LoVo (cell line): ENCODE measurements at regions not wholly inside any gene's neighbourhood (a gene's known extent, or its start where the extent isn't known, plus 50 kb on each side); places are given as distances from the start of the nearest gene placed in this dataset.

Source experiments
- DNase-seq: peaks from one replicate; pipeline ENCODE4 v3.0.0-alpha.2; 2016; ENCODE audit warnings: low spot score

DNA sequence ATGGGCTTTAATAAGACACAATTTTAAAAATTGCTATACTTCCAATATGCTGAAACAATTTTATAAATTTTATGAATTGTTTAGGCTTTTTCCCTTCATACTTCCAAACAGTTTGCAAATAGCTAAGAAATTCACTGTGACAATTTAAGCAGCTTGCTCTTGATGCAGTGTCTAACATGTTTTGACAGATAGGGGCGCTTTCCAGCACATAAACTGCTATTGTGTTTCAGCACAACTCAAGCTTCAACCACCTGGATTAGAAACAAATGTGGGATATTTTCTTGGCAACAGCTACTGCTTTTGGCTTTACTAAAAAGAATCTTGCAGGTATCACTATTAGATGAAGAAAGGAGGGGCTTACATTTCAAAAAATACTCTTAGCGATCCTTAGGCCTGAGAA, 565.8 kb upstream of the DPPA4 start:
- no peak for DNase-seq

DNA sequence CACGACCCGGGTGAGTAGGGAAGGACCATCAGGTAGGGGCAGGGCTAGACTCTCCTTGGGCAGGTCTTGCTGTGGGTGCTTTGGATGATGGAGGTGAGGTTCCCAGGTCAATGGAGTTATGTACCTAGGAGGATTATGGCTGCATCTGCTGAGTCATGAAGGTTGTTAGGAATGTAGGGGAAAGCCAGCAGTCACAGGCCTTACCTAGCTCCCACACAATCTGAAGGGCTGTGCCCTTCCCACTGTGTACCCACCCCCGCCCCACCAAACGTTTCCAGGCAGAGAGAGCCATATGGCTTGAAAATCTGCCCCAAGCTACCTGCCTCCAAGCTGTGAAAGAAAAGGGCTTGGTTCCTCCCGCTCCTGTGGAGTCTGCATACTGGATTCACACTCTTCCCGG, 573.4 kb upstream of the DPPA4 start:
- DNase-seq: no peak

DNA sequence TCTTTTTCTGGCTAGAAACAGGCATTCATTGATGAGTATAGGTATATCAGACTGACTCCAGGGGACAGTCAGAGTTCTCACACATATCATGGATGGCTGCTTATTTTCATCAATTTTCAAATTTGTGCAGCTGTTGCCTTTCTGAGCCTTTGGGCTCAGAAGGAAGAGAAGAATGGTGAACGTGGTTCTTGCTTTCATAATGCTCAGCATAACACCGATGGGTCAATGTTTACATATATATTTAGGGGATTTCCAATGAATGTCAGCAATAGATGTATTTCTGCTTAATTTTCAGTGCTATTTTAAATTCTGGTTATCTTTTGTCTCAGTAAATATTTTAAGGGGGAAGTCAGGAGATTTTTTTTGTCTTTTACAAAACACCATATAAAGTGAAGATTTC, 581.4 kb upstream of the DPPA4 start:
- no peak for DNase-seq

DNA sequence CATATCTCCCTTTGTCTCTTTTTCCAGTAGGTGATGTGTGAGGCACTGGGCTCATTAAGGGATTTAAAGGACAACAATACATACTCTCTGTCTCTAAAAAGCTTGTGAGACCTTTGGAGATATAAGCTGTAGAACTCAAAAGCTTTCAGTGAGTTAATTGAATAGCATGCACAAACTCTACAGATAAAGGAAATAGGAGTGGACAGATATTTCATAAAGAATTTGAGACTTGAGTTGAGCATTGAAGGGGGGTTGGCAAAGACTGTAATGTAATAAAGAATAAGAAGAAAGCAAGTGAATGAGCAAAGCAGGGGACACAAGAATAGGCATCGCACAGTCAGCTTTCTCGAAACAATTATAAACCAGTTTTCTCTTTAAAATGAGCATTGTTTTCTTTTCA, 583.4 kb upstream of the DPPA4 start:
- DNase-seq: no peak

DNA sequence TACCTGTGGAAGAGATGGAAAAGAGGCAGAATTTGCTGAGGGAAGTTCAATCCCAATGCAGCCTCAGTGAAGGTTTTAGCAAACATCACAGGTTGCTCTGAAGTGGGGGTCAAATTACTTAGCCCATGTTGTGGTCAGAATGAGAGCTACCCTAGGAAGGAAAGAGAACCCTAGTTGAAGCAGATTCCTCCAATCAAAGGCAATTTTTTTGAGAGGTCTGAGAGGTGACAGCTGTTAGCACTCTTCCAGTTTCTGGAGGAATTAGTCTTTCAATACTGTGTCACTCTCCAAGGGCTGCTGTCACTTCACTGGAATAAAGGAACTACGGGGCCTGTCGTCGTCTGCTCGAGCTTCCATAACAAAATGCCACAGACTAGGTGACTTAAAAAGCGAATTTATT, 584.2 kb upstream of the DPPA4 start:
- no peak for DNase-seq

DNA sequence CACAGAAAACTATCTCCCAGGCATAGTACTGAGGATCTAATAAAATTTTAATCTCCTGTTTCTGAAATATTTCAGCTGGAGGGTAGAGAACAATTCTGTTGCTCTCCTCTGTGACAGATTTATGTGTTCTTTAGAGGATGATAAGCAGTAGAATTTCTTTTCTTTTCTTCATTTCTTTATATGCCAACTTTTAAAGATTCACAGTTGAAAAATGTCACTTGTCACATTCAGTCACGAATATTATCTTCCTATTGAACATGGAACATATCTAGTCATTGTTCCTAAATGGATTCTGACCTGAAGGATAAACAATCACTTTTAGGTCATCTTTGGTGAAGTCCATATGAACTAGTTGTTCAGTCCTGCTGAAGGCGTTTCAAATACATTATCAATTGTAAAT, 585.5 kb upstream of the DPPA4 start:
- DNase-seq: no peak

DNA sequence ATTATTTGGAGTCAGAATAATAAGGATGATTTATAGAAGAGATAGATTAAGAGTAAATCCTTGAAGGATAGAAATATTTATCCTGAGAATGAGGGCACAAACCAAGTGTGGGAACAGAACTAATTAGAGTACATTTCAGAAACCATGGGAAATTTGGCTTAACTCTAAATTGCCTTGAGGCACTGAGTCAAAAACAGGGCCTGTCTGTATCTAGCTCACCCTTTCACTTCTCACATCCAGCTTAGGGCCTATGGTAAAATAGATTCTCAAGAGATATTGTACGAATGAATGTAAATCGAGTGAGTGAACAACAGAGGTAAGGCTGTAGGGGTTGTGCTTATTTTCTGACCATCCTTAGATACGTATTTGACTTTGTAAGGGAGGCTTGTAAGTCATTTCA, 586.1 kb upstream of the DPPA4 start:
- no peak for DNase-seq

DNA sequence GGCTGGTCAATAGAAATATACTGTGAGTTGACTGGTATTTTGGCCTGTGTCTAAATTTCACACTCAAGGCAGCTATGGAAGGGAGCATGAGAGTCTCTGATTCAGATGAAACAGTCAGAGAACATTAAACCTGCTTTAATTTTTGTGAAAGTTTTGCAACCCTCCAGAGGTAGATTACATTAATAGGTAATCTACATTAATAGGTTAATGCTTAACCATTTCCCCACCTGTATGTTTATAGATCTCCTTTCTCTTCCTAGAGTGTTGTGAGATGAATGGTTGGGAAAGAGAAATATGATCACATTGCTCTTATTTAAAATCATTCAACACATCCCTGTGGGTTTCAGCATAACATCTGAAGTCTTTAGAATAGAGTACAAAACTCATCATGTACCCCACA, 586.9 kb upstream of the DPPA4 start:
- no peak for DNase-seq

DNA sequence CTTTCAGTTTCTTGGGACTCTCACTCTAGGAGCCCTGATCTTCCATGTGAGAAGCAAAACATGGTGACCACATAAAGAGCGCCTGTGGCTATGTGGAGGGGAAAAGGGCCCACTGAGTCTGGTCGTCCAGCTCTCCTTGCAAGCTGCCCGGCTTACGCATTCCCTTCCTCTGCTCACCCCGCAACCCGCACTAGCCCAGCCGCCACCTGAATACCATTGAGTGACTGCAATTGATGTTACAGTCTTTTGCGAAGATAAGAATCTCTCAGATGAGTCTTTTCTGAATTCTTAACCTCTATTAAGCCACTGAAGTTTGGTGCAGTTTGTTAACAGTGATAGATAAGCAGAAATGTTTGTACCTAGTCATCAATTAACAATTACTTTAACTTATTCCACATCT, 589.0 kb upstream of the DPPA4 start:
- DNase-seq: no peak

DNA sequence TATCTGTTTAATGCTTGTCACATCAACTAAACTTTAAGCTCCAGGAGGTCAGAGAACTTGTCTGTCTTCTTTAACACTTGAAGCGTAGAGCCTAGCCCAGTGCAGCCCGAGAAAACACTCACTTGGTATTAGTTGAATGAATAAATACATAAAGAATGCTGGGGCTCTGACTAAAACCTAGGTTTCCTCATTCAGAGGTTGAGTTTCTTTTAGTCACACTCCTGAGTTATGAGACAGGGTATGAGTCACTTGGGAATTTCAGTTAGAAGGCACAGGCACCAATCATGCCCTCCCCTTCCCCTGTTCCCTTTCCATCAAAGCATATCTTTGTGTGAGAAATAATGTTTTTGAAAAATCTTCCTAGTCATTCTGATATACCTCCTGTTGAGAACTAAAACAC, 589.8 kb upstream of the DPPA4 start:
- peak; percentile 51 for DNase-seq

DNA sequence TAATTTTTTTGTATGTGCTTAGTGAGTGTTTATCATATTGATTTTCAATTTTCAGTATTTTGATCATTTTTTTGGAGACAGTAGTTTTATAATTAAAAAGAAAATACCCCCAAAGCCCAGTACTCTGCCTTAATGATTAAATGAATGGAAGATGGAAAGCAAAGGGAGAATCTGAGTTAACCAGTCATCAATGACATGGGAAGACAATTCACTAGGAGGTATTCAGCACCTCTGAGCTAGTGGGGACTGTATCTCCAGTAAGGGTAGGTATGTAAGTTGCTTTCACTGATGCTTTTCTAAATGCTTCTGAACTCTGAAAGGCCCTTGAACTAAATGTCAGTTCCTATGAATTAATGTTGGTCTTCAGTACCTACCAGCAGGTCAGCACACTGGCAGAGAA, 590.4 kb upstream of the DPPA4 start:
- DNase-seq: no peak

DNA sequence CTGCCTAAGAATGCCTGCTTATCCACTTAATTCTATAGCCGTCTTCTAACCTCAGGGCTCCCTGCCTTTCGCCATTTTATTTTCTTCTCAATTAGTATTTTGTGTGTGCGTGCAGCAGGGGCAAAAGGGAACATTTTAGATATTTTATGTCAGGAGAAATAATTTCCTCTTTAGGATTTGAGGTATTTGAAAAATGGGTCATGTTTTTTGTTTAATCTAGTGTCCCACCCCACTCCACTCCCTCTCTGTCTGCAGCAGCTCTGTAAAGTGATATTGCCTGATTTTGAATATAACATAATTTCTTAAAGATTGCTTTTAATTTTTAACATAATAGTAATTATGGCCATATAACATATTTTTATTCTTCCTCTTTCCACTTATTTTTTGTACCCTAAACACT, 593.2 kb upstream of the DPPA4 start:
- DNase-seq: no peak

DNA sequence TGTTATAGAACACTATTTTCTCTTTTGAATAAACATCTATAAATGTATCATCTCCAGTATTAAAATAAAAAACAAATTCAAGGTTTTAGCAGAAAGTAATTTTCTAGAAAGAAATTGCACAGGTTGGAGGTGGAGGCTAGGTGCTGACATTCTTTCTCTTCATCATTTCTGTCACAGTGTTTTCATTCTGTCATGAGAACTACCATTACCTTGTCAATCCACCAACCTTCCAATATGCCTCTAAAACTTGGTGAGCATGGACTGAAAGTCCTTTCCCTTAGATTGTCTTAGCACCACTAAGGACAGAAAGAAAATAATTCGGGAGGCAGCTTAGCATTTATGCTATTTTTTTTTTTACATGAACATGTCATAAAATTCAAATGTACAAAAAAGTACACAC, 596.2 kb upstream of the DPPA4 start:
- no peak for DNase-seq

DNA sequence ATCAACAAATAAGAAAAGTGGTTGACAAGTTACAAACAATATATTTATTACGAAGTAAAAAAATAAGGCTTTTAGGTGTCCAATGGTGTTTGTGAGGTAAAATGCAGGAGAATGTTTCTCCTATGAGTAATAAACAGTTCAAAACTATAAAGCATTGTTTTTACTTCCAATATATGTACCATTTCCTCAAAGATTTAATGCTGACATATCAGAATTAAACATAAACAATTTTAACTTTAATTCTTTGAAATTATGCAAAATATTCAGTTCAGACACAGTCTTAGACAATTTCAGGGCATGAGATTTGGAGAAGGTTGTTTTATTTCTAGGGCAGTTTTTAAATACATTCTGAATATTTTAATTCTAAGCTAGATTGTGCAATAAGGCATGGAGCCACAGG, 602.5 kb upstream of the DPPA4 start:
- DNase-seq: no peak

DNA sequence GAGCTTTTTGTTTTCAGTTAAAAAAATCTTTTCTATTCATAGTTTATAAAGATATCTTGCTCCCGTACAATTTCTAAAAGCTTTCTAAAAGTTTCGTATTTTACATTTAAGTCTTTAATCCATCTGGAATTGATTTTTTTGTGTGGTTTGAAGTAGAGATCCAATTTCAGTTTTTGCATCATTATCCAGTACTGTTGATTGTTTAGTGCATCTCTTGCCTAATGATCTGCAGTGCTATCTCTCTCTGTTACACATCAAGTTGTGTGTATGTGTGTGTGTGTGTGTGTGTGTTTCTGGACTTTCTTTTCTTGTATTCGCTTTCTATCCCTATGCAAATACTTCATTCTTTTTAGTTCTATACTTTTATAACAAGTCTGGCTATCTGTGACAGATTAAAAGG, 605.8 kb upstream of the DPPA4 start:
- no peak for DNase-seq

DNA sequence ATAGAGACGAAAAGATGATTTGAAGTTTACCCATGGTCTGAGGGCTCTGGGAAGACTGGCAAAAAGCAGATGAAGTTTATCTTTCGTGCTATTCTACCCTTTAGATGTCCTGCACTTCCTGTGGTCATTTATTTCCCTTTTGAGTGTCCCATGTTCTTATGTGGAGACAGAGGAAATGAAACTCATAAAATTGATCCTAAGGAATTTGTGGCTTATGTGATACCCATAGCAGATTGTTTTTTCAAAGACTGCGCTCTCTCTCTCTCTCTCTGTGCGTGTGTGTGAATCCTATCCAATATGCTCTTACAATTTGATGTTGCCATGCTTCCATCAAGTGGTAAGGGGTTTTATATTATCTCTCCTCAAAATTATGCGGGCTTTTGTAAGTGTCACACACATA, 607.5 kb upstream of the DPPA4 start:
- no peak for DNase-seq

DNA sequence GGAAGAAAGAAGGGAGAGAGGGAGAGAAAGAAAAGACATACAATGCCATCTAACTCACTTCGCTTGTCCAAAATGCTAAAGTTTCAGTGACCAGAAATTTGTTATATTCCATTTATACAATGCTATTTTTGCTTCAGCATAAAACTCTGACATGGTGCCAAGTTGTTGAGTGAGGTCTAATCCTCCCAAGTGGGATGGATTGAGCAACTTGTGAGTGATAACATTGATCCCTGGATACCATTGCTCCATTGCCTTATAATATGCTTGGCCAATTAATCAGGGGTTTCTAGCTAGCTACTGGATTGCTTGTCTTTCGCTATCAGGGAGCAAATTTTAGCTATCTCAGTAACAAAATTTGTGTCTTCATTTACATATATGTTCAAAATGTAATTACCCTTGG, 615.6 kb upstream of the DPPA4 start:
- no peak for DNase-seq

DNA sequence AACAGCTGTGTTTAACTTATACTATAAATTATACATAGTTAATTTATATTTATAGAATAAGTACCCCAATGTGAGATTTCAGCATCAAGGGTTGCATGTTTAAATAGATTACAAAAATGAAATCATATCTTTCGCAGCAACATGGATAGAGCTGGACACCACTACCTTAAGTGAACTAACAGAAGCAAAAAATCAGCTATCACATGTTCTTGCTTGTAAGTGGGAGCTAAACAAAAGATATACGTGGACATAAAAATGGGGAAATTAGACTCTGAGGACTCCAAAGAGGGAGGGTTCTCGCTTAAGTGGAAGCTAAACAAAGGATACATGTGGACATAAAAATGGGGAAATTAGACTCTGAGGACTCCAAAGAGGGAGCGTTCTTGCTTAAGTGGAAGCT, 626.5 kb upstream of the DPPA4 start:
- DNase-seq: no peak

DNA sequence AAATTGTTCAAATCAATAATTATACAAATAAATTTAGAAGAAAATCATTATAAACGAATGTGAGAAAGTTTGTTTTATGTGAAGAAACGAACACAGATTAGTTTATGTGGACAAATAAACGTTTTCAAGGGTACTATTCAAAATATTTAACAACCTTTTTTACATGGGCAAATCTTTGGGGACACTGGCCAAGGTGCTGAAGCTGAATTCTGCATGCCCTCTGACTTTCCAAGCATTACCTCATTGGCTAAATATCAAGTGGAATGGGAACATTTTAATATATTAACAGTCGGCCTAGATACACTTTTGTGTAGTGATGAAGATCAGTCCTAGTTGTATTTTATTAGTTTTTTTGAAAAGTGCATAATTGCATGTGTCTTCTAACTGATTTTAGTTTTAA, 636.4 kb upstream of the DPPA4 start:
- DNase-seq: no peak

DNA sequence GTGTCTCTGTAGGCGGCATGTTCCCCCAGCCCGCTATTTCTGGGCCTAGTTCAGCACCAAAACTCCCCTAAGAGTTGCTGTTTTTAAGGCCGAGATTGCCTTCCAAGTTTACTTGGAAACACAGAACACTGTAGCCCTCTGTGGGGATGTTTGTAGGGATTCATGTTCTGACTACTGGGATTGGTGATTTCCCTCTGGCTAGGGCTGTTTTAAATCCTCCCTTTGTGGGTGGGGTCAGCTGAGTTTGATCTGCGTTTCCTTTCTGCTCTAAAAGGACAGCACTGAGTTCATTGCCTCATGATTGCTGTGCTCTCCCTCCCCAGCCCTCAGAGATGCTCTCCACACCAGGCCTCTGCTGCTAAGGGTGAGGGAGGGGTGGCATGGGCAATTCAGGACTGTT, 640.6 kb upstream of the DPPA4 start:
- DNase-seq: no peak

DNA sequence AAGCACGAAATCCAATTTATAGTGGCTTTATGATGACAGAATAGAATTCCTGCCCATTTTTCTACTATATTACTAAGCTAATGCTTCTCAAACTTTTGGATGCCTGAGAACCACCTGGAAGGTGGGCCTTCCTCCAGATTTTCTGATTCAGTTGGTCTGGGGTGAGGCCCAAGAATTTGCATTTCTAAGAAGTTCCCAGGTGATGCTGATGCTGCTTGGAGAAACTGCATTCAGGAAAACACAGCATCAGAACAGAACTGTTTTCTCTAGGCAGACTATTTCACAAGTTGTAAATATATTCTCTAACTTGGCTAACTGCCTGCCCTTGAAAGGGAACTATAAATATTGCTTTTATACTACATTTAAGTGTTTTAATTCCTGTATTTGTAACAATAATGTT, 644.9 kb upstream of the DPPA4 start:
- no peak for DNase-seq

DNA sequence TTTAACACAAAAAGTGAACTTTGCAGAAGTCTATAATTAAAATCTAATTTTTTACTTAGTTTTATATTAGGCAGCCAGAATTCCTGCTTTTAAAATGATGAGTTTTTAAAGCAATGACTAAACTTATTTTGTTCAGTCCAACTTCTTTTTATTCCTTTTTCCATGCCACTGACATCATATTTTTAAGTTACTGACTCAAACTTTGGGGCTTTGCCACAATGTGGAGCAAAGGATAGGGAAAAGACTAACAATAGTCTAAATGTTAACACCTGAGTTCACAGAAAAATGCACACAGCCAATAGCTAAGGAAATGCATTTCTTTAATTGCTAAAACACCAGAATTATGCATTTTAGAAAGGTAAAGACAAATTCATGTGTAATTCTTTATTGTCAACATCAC, 647.6 kb upstream of the DPPA4 start:
- DNase-seq: no peak

DNA sequence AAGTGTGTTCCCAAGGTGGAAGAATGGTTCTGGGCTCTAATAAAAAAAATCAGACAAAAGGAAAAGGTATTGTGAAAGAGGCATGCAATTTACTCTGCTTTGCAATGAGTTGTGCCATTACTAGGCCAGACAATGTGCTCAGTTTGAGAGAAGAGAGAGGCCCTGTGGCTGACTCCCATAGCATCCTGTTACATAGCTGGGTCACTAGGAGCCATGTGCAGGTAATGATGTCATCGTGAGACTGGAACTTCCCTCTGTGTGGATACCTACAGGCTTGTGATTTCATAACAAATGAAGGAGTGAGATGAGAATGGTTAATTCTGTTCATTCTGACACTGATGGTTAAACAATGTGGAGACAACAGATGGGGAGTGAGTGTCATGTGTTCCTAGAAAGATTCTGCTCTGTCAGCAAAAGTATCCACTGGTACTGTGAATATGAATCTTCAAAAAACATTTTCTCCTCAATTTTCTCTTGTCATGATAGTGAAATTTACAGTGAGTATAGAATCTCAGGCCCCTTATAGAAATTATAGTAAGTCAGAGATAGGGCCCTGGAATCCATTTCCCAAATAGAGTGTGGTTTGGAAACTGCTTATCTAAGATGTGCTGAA, 648.7 kb upstream of the DPPA4 start:
- no peak for DNase-seq

DNA sequence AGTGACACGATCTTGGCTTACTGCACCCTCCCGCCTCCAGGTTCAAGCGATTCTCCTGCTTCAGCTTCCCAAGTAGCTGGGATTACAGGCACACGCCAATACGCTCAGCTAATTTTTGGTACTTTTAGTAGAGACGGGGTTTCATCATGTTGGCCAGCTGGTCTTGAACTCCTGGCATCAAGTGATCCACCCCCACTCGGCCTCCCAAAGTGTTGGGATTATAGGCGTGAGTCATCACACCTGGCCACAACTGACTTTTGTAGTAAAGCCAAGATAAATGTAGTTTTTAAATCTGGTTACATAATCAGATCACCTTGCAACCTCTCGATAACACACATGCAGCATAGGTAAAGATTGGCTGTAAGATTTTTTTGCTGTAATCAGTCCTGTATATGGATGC, 657.5 kb upstream of the DPPA4 start:
- no peak for DNase-seq

DNA sequence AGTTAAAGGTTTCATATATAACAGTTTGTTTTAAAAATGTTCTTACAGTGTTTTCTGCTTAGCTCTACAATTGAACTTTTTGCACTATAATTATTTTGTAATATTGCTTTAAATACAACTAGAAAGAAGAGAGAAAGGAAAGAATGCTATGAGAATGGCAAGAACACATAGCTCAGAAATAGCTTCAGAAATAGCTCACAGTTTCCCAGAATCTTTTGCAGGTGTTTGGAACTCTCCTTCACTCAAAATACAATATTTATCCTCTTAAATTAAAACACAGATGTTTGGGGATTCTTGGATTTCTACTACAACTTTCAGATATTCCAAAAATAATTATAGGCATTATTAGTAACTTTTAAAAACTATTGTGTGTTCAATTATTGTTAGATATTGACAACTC, 658.0 kb upstream of the DPPA4 start:
- DNase-seq: no peak
